ENCODE measurements at regions not wholly inside any gene's neighbourhood (a gene's known extent, or its start where the extent isn't known, plus 50 kb on each side); places are given as distances from the start of the nearest gene placed in this dataset.

- Histone ChIP-seq H3K9me3 (no peaks in the 10 kb centered on the region), H3K27me3 (no peaks in the 10 kb centered on the region), H3K36me3 (no peaks in the 10 kb centered on the region), H3K4me1 (no peaks in the 10 kb centered on the region), H3K27ac (no peak overlapping the region), H3K4me3 (no peak overlapping the region)
- intact Hi-C loops (cut with DNase I) = no loop called here
- 63 to 74% methylated on average over 4 of the region's 4 CpGs for WGBS, 2 donors
- TF ChIP-seq, protein P1, sequence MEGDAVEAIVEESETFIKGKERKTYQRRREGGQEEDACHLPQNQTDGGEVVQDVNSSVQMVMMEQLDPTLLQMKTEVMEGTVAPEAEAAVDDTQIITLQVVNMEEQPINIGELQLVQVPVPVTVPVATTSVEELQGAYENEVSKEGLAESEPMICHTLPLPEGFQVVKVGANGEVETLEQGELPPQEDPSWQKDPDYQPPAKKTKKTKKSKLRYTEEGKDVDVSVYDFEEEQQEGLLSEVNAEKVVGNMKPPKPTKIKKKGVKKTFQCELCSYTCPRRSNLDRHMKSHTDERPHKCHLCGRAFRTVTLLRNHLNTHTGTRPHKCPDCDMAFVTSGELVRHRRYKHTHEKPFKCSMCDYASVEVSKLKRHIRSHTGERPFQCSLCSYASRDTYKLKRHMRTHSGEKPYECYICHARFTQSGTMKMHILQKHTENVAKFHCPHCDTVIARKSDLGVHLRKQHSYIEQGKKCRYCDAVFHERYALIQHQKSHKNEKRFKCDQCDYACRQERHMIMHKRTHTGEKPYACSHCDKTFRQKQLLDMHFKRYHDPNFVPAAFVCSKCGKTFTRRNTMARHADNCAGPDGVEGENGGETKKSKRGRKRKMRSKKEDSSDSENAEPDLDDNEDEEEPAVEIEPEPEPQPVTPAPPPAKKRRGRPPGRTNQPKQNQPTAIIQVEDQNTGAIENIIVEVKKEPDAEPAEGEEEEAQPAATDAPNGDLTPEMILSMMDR (IDR thresholded peaks at IDR 0.05) = no peak
- no peak for TF ChIP-seq POLR2A (IDR thresholded peaks at IDR 0.05)
- DNase-seq = no peak
Observed at GRCh38 chr13:107582171-107582570, 633.2 kb downstream of the LIG4 start.

- no peak for DNase-seq
- H3K36me3 ChIP-seq = no peaks in the 10 kb centered on the region
- H3K9me3 ChIP-seq = no peaks in the 10 kb centered on the region
- H3K4me1 ChIP-seq = no peaks in the 10 kb centered on the region
- WGBS, 2 donors = 56 to 65% methylated on average over 9 of the region's 9 CpGs
- H3K27me3 ChIP-seq = no peaks in the 10 kb centered on the region
- intact Hi-C loops (cut with DNase I) = no loop called here
- no peak overlapping the region for H3K27ac ChIP-seq
- no peak overlapping the region for H3K4me3 ChIP-seq
- TF ChIP-seq, protein P1 (IDR thresholded peaks at IDR 0.05) = no peak
- no peak for TF ChIP-seq POLR2A (IDR thresholded peaks at IDR 0.05)
Observed at GRCh38 chr13:107580741-107581412, 634.5 kb downstream of the LIG4 start.

DNA sequence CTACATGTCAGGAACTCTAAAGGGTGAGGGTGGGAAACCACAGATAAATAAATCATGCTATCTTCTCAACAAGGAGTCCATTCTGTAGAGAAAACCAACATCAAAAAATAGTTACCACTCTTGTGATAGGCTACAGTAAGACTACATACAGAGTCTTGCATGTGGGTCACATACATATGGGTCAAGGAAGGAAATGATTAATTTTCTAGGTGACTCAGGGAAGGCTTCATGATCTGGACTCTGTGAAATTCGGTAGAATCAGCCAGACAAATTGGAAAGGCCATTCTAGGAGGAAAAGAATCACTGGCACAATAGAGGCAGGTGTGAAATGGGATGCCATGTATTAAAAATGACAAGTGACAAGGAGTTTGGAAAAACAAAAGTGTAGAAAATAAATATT is 638.9 kb downstream of the LIG4 start:
- 7 to 32% methylated on average over 1 of the region's 1 CpG for WGBS, 2 donors
- Histone ChIP-seq H3K4me1 (no peaks in the 10 kb centered on the region), H3K27me3 (no peaks in the 10 kb centered on the region), H3K9me3 (no peaks in the 10 kb centered on the region), H3K27ac (no peak overlapping the region), H3K4me3 (no peak overlapping the region), H3K36me3 (no peaks in the 10 kb centered on the region)
- TF ChIP-seq, protein P1 (IDR thresholded peaks at IDR 0.05) = no peak
- TF ChIP-seq POLR2A (IDR thresholded peaks at IDR 0.05) = no peak
- no peak for DNase-seq
- intact Hi-C loops (cut with DNase I) = no loop called here

DNA sequence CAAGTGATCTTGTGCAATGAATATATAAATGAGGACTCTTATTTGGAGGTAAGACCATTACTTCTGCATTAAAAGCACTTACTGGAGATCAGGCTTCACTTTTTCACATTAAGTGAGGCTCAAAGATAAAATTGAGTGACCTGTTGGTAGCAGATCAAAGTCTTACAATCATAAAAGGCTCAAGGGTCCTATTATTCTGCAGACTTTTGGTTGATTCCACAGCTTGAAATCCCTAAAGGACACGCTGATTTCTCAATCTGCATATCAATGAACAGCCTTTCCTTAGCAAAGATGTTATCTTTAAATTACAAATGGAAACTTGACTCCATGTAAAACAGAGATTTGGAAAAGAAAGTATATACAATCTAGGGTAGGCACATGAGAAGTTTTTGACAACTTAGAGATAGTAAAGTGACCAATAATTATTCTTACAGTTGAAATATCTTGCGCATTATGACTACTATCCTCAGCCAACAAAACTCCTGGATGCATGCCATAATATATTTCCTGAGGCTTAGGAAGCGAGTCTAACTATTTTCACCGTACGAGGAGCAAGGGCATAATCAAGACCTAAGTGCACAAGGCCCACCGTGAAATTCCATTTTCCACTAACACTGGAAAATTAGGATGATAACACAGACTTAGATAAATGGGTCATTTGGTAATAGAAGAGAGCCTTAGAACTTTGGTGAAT is 640.7 kb downstream of the LIG4 start:
- Histone ChIP-seq H3K36me3 (no peaks in the 10 kb centered on the region), H3K9me3 (no peaks in the 10 kb centered on the region), H3K4me3 (no peak overlapping the region), H3K27ac (no peak overlapping the region), H3K4me1 (no peaks in the 10 kb centered on the region), H3K27me3 (no peaks in the 10 kb centered on the region)
- DNase-seq = no peak
- TF ChIP-seq, protein P1 (IDR thresholded peaks at IDR 0.05) = no peak
- TF ChIP-seq POLR2A (IDR thresholded peaks at IDR 0.05) = no peak
- intact Hi-C loops (cut with DNase I) = no loop called here
- 57 to 72% methylated on average over 6 of the region's 6 CpGs for WGBS, 2 donors

DNA sequence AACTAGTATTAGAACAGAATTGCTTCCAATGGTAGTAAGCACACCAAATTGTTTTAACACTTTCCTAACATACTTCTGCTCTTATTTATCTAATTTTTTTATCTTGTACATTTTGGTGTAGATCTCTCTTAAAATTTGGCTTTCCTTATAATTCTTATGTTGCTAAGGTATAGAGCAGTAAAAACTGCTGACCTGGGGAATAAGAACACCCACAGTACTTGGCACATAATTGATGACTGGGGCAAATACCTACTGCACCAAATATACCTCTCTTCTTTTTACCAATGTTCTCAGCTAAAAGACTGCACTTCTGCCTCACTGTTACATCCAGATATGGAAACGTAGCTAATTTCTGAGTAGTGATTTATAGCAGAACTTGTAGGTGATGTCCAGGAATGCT is 642.2 kb downstream of the LIG4 start:
- intact Hi-C loops (cut with DNase I) = no loop called here
- H3K36me3 ChIP-seq = no peaks in the 10 kb centered on the region
- no peak overlapping the region for H3K27ac ChIP-seq
- no peak for DNase-seq
- H3K4me3 ChIP-seq = no peak overlapping the region
- H3K4me1 ChIP-seq = no peaks in the 10 kb centered on the region
- no peaks in the 10 kb centered on the region for H3K9me3 ChIP-seq
- TF ChIP-seq, protein P1 (IDR thresholded peaks at IDR 0.05) = no peak
- no peak for TF ChIP-seq POLR2A (IDR thresholded peaks at IDR 0.05)
- no peaks in the 10 kb centered on the region for H3K27me3 ChIP-seq
- WGBS, 2 donors = 67 to 69% methylated on average over 1 of the region's 1 CpG
